Breast epithelium (tissue), 3 donors: ENCODE measurements at regions not wholly inside any gene's neighbourhood (a gene's known extent, or its start where the extent isn't known, plus 50 kb on each side); places are given as distances from the start of the nearest gene placed in this dataset.

Source experiments
- CTCF ChIP-seq, 3 donors: fragments of 450-650 bp; IDR thresholded peaks; one replicate each; pipeline ENCODE4 v1.5.1; 2016 to 2017; ENCODE audit warnings: antibody characterized with exemption in 3 of 3, mild to moderate bottlenecking in 3 of 3, moderate library complexity in 3 of 3
- POLR2A ChIP-seq: fragments of 450-650 bp; IDR thresholded peaks from one replicate; pipeline ENCODE4 v1.6.1; 2016; ENCODE audit warnings: antibody characterized with exemption, mild to moderate bottlenecking, moderate library complexity

- TF ChIP-seq POLR2A = no peak
- TF ChIP-seq CTCF (IDR thresholded peaks at IDR 0.05) = no peak
These were observed 1411.0 kb upstream of the WWC1 start for GRCh38 chr5:166880456-166880855.
